ENCODE measurements at regions not wholly inside any gene's neighbourhood (a gene's known extent, or its start where the extent isn't known, plus 50 kb on each side); places are given as distances from the start of the nearest gene placed in this dataset.

GRCh38 chr6:53717566-53717965 is 52.0 kb upstream of the KLHL31 start:
- Mint-ChIP-seq H3K27ac (ENCODE audit: unreplicated experiment) (no peak overlapping the region), H3K36me3 (ENCODE audit: insufficient read depth, unreplicated experiment) (no peaks in the 10 kb centered on the region), H3K4me3 (ENCODE audit: unreplicated experiment) (no peak overlapping the region), H3K27me3 (ENCODE audit: insufficient read depth, unreplicated experiment) (no peaks in the 10 kb centered on the region), H3K4me1 (ENCODE audit: low read depth, unreplicated experiment) (peaks cover 16% of the 10 kb centered on the region), H3K9me3 (ENCODE audit: unreplicated experiment) (no peaks in the 10 kb centered on the region)
- DNase-seq = no peak
- no peaks in the 10 kb centered on the region for H3K9me3 ChIP-seq
- H3K4me1 ChIP-seq = peaks cover 5% of the 10 kb centered on the region
- no peak for TF ChIP-seq CTCF (IDR thresholded peaks at IDR 0.05; ENCODE audit: insufficient read depth in 1 of 2, low read depth in 1 of 2, low read length in 1 of 2, severe bottlenecking in 1 of 2, unreplicated experiment in 1 of 2)
- ChIA-PET CTCF (no interaction called here), POLR2A (no interaction called here)
- no peaks in the 10 kb centered on the region for H3K27me3 ChIP-seq (replicated peaks; ENCODE audit: control insufficient read depth, insufficient read depth, low read length)
- intact Hi-C loops (cut with micrococcal nuclease; ENCODE audit: unreplicated experiment) = no loop called here
- H3K36me3 ChIP-seq (ENCODE audit: control insufficient read depth, insufficient read depth, low read length) = no peaks in the 10 kb centered on the region
- BruUV-seq (replicated peaks) = no TSS peak
- no peak overlapping the region for H3K4me3 ChIP-seq (ENCODE audit: low read depth, low read length)

GRCh38 chr6:53715434-53715833 is 49.9 kb upstream of the KLHL31 start:
- no peaks in the 10 kb centered on the region for H3K9me3 Mint-ChIP-seq (ENCODE audit: unreplicated experiment)
- H3K27me3 ChIP-seq (replicated peaks; ENCODE audit: control insufficient read depth, insufficient read depth, low read length) = no peaks in the 10 kb centered on the region
- intact Hi-C loops (cut with micrococcal nuclease; ENCODE audit: unreplicated experiment) = no loop called here
- CTCF ChIA-PET = interaction anchor here (1.3 kb wide), 1 partner anchor 13 kb away, joined by 3 read pairs; no protein-coding TSS in a partner anchor
- H3K4me1 Mint-ChIP-seq (ENCODE audit: low read depth, unreplicated experiment) = peaks cover 9% of the 10 kb centered on the region
- H3K4me3 Mint-ChIP-seq (ENCODE audit: unreplicated experiment) = no peak overlapping the region
- H3K36me3 ChIP-seq (ENCODE audit: control insufficient read depth, insufficient read depth, low read length) = no peaks in the 10 kb centered on the region
- no peak for DNase-seq
- no peaks in the 10 kb centered on the region for H3K27me3 Mint-ChIP-seq (ENCODE audit: insufficient read depth, unreplicated experiment)
- no peaks in the 10 kb centered on the region for H3K9me3 ChIP-seq
- POLR2A ChIA-PET = interaction anchor here (0.6 kb wide), 1 partner anchor 239 kb away, joined by 3 read pairs; no protein-coding TSS in a partner anchor
- H3K4me1 ChIP-seq = no peaks in the 10 kb centered on the region
- TF ChIP-seq CTCF (IDR thresholded peaks at IDR 0.05; ENCODE audit: insufficient read depth in 1 of 2, low read depth in 1 of 2, low read length in 1 of 2, severe bottlenecking in 1 of 2, unreplicated experiment in 1 of 2) = no peak
- BruUV-seq (replicated peaks) = no TSS peak
- no peaks in the 10 kb centered on the region for H3K36me3 Mint-ChIP-seq (ENCODE audit: insufficient read depth, unreplicated experiment)
- H3K4me3 ChIP-seq (ENCODE audit: low read depth, low read length) = no peak overlapping the region
- H3K27ac Mint-ChIP-seq (ENCODE audit: unreplicated experiment) = no peak overlapping the region

Data from Caco-2 (cell line).